Duodenal mucosa (tissue), 2 donors: ENCODE measurements at regions not wholly inside any gene's neighbourhood (a gene's known extent, or its start where the extent isn't known, plus 50 kb on each side); places are given as distances from the start of the nearest gene placed in this dataset.

ENCODE experiments used
- H3K27ac ChIP-seq: one replicate; pipeline ENCODE4 v1.7.0; 2013; ENCODE audit warnings: low read depth, low read length
- H3K27me3 ChIP-seq, 2 donors: one replicate each; pipeline ENCODE4 v1.7.0; 2013; ENCODE audit warnings: low read length in 2 of 2, control low read depth in 1 of 2; ENCODE audit not compliant: insufficient read depth in 2 of 2, control insufficient read depth in 1 of 2
- H3K36me3 ChIP-seq, 2 donors: one replicate each; pipeline ENCODE4 v1.7.0; 2013; ENCODE audit warnings: low read length in 2 of 2, control low read depth in 1 of 2; ENCODE audit not compliant: insufficient read depth in 2 of 2, control insufficient read depth in 1 of 2
- H3K4me1 ChIP-seq, 2 donors: one replicate each; pipeline ENCODE4 v1.7.0; 2013; ENCODE audit warnings: low read length in 2 of 2, control low read depth in 1 of 2; ENCODE audit not compliant: insufficient read depth in 2 of 2, control insufficient read depth in 1 of 2
- H3K4me3 ChIP-seq, 2 donors: one replicate each; pipeline ENCODE4 v1.7.0; 2013; ENCODE audit warnings: low read length in 2 of 2, low read depth in 1 of 2
- H3K9ac ChIP-seq, 2 donors: one replicate each; pipeline ENCODE4 v1.7.0; 2013; ENCODE audit warnings: low read length in 2 of 2, low read depth in 1 of 2
- H3K9me3 ChIP-seq, 2 donors: one replicate each; pipeline ENCODE4 v1.7.0; 2013; ENCODE audit warnings: low read length in 2 of 2, control low read depth in 1 of 2; ENCODE audit not compliant: control insufficient read depth in 1 of 2

- Histone ChIP-seq H3K36me3 (no peaks in the 10 kb centered on the region), H3K27me3 (no peaks in the 10 kb centered on the region), H3K9ac (no peak overlapping the region), H3K9me3 (no peaks in the 10 kb centered on the region), H3K4me1 (no peaks in the 10 kb centered on the region), H3K27ac (no peak overlapping the region), H3K4me3 (no peak overlapping the region)
These were observed 325.0 kb upstream of the UBE2E3 start for GRCh38 chr2:180655393-180655792.

DNA sequence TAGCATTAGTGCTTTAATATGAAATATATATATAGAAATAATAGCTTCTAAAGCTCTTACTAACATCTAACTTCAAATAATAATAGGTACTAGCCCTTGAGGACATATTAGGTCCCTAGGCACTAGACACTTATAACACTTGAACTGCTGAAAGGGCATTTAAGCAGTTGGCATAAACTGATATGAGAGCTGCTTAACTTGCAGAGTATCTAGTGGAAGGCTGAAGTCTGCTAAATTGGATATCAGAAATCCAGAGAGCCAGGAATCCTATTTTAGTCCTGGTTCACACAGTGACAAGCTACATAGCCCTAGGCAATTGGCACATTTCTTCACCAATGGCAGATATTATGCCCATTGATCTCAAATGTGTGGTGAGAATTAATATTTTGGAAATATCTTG, 326.9 kb upstream of the UBE2E3 start:
- Histone ChIP-seq H3K9ac (no peak overlapping the region), H3K4me3 (no peak overlapping the region), H3K27me3 (no peaks in the 10 kb centered on the region), H3K9me3 (no peaks in the 10 kb centered on the region), H3K36me3 (no peaks in the 10 kb centered on the region), H3K4me1 (no peaks in the 10 kb centered on the region), H3K27ac (no peak overlapping the region)

GRCh38 chr2:180652794-180653193, 327.6 kb upstream of the UBE2E3 start:
- Histone ChIP-seq H3K9ac (no peak overlapping the region), H3K4me3 (no peak overlapping the region), H3K36me3 (no peaks in the 10 kb centered on the region), H3K4me1 (no peaks in the 10 kb centered on the region), H3K27me3 (no peaks in the 10 kb centered on the region), H3K9me3 (no peaks in the 10 kb centered on the region), H3K27ac (no peak overlapping the region)

- H3K27ac ChIP-seq: no peak overlapping the region
- H3K9ac ChIP-seq: no peak overlapping the region
- H3K4me3 ChIP-seq: no peak overlapping the region
- H3K4me1 ChIP-seq: no peaks in the 10 kb centered on the region
- H3K27me3 ChIP-seq: no peaks in the 10 kb centered on the region
- no peaks in the 10 kb centered on the region for H3K9me3 ChIP-seq
- H3K36me3 ChIP-seq: no peaks in the 10 kb centered on the region
These were observed 328.8 kb upstream of the UBE2E3 start for GRCh38 chr2:180651596-180651995.

DNA sequence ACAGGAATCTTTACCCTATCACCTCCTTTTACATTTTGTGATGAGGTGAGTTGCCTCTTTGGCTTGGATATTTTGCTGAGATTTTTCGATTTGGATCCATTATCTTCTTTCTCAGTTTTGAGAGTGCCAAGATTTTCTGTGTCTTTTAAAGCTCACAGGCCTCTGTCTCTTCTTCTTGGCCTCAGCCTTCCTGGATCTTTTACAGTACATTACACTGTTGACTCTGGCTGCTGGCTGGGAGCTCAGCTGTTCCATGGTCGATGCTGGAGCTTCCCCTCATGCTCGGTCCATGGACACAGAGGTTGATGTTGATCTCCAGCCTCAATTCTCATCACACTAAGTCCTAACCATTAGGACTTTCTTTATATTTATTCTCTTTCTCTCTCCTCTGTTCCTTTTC, 332.8 kb upstream of the UBE2E3 start:
- Histone ChIP-seq H3K9ac (no peak overlapping the region), H3K4me1 (no peaks in the 10 kb centered on the region), H3K27me3 (no peaks in the 10 kb centered on the region), H3K9me3 (no peaks in the 10 kb centered on the region), H3K36me3 (no peaks in the 10 kb centered on the region), H3K27ac (no peak overlapping the region), H3K4me3 (no peak overlapping the region)

GRCh38 chr2:180647221-180647620, 333.2 kb upstream of the UBE2E3 start:
- H3K9me3 ChIP-seq: no peaks in the 10 kb centered on the region
- H3K4me3 ChIP-seq: no peak overlapping the region
- H3K27me3 ChIP-seq: no peaks in the 10 kb centered on the region
- no peak overlapping the region for H3K27ac ChIP-seq
- H3K9ac ChIP-seq: no peak overlapping the region
- no peaks in the 10 kb centered on the region for H3K36me3 ChIP-seq
- H3K4me1 ChIP-seq: no peaks in the 10 kb centered on the region

DNA sequence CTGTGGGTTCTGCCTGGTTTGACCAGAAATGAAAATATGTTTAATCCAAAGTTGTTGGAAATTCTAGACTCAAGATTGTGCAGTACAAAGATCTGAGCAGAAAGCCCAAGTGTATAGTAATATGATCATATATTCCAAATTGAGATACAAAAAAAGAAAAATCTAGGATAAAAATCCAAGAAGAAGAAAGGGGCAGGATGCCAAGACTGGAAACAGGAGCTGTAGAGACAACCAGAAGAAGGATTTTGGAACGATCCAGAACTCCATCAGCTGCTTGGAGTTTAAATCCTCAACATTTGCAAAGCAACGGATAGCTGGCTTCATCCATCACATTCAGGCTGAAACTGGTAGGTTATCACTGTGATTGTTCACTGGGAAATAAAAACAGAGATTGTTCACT, 333.6 kb upstream of the UBE2E3 start:
- Histone ChIP-seq H3K9ac (no peak overlapping the region), H3K9me3 (no peaks in the 10 kb centered on the region), H3K27me3 (no peaks in the 10 kb centered on the region), H3K27ac (no peak overlapping the region), H3K4me1 (no peaks in the 10 kb centered on the region), H3K36me3 (no peaks in the 10 kb centered on the region), H3K4me3 (no peak overlapping the region)

DNA sequence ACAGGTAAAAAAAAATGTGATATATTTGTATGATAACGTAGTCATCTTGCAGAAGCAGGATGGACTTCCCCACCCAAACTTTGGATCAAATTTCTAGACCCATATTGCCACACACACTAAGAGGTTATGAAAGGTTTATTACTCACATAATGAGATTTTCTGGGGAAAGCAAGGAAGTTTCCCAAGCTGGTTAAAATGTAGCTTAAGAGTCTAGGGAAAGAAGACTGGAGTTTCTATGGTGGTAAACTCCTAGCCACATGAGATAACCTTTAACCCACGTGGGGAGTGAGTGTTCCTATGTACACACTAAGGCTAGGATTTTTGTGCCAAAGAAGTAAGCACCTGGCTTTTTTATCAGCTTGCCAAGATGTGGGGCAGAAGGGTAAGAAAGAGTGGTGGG, 335.7 kb upstream of the UBE2E3 start:
- Histone ChIP-seq H3K9ac (no peak overlapping the region), H3K27ac (no peak overlapping the region), H3K4me3 (no peak overlapping the region), H3K4me1 (no peaks in the 10 kb centered on the region), H3K9me3 (no peaks in the 10 kb centered on the region), H3K27me3 (no peaks in the 10 kb centered on the region), H3K36me3 (no peaks in the 10 kb centered on the region)

GRCh38 chr2:180630756-180631155, 349.6 kb upstream of the UBE2E3 start:
- Histone ChIP-seq H3K9me3 (no peaks in the 10 kb centered on the region), H3K9ac (no peak overlapping the region), H3K27me3 (no peaks in the 10 kb centered on the region), H3K27ac (no peak overlapping the region), H3K36me3 (no peaks in the 10 kb centered on the region), H3K4me3 (no peak overlapping the region), H3K4me1 (no peaks in the 10 kb centered on the region)

- Histone ChIP-seq H3K27ac (no peak overlapping the region), H3K4me1 (peaks cover 0 to 15% of the 10 kb centered on the region in 2 donors), H3K9ac (no peak overlapping the region), H3K9me3 (no peaks in the 10 kb centered on the region), H3K4me3 (no peak overlapping the region), H3K36me3 (no peaks in the 10 kb centered on the region), H3K27me3 (no peaks in the 10 kb centered on the region)
These were observed 355.2 kb upstream of the UBE2E3 start for GRCh38 chr2:180625006-180625844.
